HG02759 (cell line): ENCODE measurements at regions not wholly inside any gene's neighbourhood (a gene's known extent, or its start where the extent isn't known, plus 50 kb on each side); places are given as distances from the start of the nearest gene placed in this dataset.
"Not testable (repeated sequence)": the region's sequence is repeated elsewhere in the genome, so short reads cannot be mapped to it uniquely, and the experiment has no call there.

Experiments
- ATAC-seq: cut with Tn5 transposase; IDR thresholded peaks from one replicate; pipeline ENCODE4 v1.9.1; 2021; ENCODE audit warnings: mild to moderate bottlenecking, moderate library complexity; ENCODE audit not compliant: unreplicated experiment

DNA sequence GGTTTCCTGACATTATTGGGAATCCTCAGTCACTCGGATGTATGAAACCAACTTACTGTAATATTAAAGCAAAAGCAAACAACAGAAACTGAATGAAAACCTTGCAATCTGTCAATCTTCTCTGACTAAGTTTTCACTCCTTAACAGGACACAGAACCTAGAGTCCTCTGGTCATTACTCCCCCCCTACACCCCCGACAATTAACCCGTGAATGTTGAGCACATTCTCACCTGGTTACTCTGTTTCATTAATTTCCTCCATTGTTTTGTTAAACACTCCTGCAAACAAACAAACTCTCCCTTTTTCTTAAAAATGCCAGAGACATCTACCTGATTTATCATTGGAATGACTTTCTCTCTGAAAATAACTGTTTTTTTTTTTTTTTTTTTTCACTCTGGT is 469.0 kb upstream of the PRKX start:
- ATAC-seq = no peak

DNA sequence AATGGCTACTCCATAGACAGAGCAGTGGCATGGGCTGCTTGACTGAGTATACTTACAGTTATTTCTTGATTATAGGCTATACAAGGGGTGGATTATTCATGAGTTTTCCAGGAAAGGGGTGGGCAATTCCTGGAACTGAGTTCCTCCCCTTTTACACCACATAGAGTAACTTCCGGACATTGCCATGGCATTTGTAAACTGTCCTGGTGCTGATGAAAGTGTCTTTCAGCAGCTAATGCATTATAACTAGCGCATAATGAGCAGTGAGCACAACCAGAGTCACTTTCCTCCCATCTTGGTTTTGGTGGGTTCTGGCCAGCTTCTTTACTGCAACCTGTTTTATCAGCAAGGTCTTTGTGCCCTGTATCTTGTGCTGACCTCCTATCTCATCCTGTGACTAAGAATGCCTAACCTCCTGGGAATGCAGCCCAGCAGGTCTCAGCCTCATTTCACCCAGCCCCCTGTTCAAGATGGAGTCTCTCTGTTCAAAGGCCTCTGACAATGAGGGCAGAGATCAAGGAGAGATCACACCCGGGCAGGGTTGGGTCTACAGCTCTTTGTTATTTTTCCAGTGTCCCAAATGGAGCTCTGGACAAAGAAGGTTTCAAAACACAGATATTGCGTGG is 468.4 kb upstream of the PRKX start:
- no peak for ATAC-seq

DNA sequence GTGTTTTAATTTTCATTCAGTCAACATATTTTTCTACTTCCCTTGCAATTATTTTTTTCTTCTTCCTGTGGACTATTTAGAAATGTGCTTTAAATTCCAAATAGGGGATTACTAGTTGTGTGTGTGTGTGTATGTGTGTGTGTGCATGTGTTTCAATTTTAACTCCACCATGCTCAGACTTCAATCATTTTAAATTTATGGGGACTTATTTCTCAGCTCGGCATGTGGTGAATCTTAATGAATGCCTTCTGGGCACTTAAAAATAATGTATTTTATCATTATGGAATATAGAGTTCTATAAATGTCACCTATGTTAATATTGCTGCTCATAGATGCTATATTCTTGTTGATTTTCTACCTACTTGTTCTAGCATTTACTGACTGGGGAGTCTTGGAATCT is 465.6 kb upstream of the PRKX start:
- no peak for ATAC-seq

DNA sequence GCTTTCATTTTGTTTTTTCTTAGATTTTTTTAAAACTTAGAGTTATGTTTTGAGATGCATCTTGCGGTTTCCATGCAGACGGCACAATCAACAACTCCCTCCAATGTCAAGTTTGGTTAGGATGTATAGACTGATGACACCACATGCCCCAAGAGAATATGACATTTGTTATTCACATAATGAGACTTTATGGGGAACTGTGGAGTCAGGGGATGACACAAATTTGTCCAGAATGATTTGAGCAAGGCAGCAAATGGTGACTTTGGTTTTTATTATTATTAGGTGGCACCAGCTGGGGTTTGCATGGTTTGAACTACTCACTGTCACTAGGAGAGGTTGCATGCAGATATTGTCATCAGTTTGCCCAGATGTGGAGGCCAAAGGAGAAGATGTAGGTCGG is 461.8 kb upstream of the PRKX start:
- no peak for ATAC-seq

DNA sequence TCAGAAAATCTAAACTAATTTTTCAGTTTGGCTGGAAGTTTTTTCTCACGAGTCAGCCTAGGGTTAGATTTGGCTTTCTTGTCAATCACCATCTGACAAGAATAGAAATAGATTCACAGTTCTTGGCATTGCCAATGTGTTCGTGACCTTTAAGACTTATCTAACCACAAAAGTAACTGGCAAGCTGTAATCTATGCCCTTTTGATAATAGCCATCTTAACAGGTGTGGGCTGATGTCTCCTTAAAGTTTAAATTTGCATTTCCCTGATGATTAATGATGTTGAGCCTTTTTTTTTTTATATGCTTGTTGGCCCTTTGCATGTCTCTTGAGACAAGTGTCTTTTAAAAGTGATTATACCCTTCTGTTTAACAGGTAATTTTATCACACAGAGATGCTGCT is 460.3 kb upstream of the PRKX start:
- no peak for ATAC-seq

DNA sequence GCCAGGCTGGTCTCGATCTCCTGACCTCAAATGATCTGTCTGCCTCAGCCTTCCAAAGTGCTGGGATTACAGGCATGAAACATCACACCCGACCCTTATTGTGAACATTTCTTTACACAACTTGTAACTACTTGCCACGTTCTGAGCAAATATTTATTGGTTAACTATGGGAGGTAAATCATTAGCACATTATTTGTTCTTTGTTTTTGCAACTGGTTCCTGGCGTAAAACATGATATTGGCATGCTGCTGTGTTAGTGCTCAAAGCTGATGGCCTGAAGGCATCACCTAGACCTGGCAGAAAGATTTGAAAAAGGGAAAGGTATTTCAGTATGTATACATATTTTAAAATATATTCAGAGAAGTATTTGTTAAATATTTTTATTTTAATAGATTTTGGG is 438.3 kb upstream of the PRKX start:
- ATAC-seq = no peak

DNA sequence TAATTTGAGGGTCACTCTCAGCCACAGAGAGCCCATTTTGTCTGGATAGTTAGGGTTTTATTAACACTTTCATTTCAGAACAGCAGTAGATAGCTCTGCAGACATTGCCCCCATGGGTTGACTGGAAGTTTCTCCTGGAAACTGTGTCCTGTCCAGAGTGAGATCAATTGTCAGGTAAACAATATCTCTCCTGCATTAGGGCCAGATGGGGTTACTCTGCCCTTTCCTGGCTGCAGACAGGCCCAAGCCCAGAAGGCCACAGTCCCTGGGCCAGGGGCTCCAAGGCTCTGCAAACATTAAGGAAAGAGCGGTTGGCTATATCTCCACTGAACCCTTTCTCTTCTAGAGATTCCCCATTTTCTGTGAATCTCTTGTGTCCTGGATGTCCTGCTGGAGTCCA is 436.8 kb upstream of the PRKX start:
- ATAC-seq = no peak

DNA sequence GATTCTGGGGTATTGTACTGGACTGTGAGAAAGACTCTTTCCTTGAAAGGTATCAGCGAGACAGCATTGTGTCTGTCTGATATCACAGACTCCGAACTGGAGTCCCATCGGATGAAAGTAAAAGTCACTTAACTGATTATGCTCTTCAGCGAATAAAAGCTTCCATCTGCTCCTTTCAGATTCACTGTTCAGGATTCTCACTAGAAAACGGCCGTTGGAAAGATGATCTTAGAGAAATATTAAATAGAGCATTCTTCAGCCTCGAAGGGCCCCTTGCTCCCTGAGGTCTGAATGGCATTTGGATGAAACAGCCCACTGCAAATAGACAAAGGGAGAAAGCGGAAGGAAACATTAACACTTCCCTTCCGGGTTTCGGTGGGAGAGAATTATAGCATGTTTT is 416.2 kb upstream of the PRKX start:
- ATAC-seq = no peak

DNA sequence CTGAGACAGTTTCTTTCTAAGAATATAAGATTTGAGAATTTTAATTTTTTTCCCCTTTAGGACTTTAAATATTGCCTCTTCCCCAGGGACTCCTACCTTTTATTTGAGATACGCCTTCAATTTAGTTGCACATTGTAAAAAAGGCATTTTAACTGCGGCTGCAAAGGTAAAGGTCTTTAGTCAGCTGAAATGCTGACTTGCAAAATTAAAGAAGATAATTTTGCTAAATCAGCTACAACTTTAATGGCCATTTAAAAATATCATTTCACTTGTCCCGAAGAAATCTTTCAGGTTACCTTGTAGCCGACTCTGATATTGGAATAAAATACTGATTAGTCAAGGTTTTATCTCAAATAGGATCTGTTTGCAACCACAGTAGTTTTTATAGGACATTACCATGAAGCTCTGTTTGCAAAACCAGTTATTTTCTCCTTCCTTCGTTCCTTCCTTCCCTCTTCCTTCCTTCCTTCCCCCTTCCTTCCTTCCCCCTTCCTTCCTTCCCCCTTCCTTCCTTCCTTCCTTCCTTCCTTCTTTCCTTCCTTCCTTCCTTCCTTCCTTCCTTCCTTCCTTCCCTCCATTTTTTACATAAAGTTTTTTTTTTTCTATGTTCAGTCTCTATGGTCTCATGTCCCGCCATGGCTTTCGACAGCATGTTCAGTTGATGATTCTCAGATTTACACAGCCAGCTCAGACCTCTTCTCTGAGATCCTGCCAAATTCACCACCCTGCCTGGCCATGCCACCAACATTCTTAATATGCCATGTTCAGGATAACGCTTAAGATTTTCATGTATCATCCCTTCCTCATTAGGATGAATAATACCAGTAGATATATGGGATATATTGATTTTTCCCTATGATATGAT is 405.4 kb upstream of the PRKX start:
- ATAC-seq = no peak

DNA sequence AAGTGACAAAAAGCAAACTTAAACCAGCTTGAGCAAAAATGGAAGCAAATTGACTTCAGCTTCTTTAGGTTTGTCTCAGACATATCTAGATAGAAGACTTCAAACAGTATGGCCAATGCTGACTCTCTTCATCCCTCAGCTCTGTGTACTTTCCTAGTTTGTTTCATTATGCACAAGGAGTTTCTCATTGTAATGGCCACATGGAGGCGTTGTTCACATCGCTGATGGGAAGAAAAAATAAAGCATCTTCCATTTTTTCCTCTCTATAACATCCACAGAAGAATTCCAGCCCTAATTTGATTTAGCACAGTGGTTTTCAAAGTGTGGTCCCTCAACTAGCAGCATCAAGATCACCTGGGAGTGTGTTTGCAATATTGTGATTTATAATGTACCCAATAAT is 397.5 kb upstream of the PRKX start:
- no peak for ATAC-seq

DNA sequence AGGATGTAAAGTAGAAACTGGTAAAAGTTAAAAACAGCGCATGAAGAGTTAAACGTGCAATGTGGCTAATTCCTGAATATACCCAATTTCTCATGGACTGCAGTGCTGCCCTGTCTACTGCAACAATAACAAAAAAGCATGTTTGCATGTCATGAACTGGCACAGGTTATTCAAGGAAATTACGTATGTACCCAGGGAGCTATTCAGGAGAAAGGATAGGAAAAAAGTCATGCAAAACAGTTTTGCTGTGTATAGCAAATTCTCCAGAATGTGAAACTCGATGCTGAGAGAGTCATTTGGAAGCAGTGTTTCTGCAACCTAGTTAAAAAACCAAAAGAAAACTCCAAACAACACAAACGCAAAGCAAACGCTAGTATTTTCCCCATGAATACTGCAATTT is 381.5 kb upstream of the PRKX start:
- no peak for ATAC-seq

DNA sequence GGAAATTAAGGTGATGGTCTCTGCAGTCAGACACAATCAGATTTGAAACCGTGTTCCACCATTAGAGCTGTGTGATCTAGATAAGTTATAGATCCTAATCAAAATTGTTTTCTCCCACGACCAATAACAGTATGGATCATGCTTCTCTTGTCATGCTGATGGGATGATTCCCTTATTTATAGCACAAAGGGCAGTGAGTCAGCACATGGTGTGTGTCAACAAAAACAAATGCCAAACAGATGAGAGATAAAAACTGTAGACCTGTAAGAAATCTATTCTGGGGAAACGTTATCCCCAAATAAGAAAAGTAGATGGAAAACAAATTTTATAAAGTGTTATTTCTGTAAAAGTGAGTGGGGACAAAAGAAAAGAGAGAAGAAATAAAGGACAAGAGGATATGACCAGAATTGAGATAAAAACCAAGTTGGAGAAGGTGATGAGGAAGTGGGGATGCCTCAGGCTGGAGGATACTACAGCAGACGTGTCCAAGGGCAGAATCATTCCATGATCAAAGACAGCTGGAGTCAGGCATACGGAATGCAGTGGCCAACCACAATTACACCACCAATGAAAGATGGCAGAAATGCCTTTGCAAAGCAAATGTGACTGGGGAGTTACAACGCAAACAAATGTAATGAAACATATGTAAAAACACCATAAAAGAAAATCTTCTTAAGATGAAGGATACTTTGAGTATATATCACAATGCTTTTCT is 377.8 kb upstream of the PRKX start:
- no peak for ATAC-seq

DNA sequence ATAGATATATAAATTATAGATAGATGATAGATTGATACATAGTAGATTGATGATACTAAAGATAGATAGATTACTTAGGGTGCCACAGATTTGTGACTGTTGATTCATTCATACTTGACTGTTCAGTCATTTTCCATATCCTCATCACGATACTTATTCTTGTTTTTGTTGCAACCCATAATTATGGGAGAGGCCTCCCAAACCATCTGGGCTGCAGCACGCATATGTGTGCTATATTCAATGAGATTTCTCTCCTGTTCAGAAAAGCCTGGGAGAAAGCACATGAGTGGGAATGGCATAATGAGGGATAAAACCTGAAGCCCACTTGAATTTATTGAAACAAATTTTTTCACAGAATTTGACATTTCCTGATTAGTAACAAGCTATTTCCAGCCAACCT is 346.4 kb upstream of the PRKX start:
- no peak for ATAC-seq

DNA sequence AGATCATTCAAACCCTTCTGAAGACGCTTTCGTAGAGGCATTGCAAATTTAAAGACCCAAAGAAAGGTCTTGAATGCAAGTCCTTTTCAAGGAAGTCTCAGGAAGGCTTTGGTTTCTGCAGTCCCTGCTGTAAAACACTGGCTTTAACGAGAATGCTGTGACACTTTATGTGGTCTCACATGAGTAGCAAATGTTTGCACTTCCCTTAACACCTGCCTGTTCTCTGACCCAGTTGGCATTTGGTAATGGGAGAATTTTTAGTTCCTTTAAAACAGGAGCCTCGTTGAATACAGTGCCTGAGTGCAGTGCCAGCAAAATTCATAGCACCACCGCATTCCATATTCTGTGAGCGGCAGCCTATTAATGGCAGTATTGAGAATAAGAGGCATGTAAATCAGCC is 330.5 kb upstream of the PRKX start:
- ATAC-seq = no peak

DNA sequence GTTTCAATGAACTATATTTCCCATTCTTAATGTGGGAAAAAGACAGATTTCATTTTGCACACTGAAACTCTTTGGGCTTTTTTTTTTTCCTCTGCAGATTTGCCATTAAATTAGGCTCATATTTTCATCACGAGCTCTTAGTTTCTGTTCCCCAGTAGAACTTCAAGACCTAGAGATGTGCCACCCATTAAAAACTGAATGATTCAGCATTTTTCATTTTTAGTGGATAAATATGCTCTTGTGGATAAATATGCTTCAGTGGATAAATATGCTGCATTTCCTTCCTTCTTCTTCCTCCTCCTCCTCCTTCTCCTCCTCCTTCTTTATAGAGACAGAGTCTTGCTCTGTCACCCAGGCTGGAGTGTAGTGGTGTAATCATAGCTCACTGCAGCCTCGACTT is 322.4 kb upstream of the PRKX start:
- no peak for ATAC-seq

DNA sequence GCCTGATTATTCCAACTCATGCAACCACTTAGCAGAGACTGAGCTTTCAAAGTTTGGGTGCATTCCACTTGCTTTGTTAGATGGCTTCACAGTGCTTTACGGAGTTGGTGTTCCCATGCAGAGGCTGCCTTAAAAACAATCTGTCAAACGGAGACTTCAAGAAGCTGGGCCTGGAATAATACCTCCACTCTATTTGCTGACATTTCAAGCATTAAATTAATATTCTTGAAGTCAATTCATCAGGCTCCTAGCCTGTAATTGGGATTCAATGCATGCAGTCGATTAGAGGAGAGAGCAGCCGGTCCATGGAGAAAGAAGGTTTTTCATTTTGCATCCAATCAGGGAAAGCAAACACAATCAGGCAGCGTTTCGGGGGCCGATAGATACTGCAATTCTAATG is 314.7 kb upstream of the PRKX start:
- ATAC-seq = no peak

DNA sequence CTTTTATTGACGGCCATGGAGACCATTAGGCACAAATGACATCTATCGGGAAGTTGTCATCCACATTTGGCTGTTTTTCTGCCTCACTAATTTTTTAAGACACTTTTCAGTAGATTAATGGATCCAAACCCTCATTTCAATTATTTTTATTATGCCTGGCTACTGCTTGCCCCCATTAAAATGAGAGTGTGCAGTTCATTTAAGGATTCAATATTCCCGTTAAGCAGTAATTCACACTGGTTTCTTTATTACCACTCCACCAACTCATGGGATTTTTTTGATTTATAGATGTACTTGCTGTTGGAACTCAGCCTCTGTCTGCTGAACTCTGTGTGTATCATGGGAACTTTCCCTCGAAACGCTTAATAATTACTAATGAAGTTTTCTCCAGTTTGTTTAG is 291.8 kb upstream of the PRKX start:
- ATAC-seq = no peak

DNA sequence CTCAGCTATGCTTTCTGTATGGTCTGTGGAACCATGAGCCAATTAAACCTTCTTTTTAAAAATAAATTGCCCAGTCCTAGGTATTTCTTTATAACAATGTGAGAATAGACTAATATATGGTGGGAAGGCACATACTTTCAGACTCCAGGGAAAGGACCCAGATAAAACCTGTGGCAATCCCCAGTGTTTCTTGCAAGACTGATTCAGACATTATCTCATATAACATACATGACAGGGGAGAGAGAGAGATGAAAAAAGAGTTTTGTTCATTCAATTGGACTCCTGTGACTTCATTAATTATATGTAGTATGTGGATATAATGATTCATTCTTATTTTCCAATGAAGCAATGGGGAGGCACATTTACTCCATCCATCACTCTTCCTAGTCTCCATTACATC is 291.4 kb upstream of the PRKX start:
- ATAC-seq = no peak

DNA sequence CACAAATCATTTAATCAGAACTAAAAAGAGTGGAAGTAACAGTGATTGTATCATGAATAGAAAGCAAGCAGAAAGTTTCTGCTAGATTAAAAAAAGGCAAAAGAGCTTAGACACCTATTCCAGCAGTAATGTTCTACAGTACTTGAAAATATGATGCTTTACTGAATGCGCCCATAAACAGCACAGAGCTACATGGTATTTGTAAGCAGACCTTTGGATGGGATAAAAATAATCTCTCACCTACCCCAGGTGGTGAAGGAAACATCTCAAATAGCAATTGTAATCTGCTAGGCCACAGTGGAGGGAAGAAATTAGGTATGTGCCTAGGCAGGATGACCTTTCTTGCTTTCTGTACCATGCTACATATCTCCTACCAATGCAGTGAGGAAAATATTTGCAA is 280.9 kb upstream of the PRKX start:
- no peak for ATAC-seq

DNA sequence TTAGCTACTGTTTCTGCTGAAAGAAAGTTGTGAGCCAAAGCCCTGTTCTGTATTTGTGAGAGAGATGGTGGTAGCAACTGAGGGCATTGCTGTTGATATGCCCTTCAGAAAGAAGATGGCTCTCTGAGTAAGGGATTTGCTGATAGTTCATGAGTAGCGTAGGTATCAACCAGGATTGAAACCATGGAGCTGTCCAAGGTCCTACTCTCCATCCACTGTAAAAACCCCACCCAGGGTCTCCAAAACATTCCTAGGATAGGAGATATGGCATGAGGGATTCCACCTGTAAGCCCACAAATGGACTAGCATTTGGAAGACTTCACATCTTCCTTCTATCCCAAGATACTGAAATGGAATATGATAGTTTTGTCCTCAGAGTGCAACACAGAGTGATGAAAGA is 277.1 kb upstream of the PRKX start:
- no peak for ATAC-seq

DNA sequence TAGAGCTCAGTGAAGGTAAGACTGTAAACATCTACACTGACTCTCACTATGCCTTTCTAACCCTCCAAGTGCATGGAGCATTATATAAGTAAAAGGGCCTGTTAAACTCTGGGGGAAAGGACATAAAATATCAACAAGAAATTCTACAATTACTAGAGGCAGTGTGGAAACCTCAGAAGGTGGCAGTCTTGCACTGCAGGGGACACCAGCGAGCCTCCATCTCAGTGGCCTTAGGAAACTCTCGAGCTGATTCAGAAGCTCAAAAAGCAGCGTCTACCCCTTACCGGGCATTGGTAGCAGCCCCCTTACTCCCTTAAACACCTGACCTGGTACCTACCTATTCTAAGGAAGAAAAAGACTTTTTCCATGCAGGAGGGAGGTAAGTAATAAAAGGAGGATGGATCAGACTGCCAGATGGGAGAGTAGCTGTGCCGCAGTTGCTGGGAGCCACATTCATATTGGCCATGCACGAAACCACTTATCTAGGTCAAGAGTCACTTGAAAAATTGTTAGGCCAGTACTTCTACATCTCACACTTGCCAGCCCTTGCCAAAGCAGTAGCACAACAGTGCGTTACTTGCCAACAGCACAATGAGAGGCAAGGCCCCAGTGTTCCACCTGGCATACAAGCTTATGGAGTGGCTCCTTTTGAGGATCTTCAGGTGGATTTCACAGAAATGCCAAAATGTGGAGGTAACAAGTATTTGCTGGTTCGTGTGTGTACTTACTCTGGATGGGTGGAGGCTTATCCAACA is 258.8 kb upstream of the PRKX start:
- not testable (repeated sequence) for ATAC-seq
